GM19397 (cell line): ENCODE measurements at regions not wholly inside any gene's neighbourhood (a gene's known extent, or its start where the extent isn't known, plus 50 kb on each side); places are given as distances from the start of the nearest gene placed in this dataset.
A peak's percentile ranks its signal among the peaks of the same experiment; 100 is the strongest.
"Not testable (repeated sequence)": the region's sequence is repeated elsewhere in the genome, so short reads cannot be mapped to it uniquely, and the experiment has no call there.

Experiments used
- ATAC-seq: cut with Tn5 transposase; IDR thresholded peaks from one replicate; pipeline ENCODE4 v1.9.1; 2021; ENCODE audit warnings: mild to moderate bottlenecking, moderate library complexity; ENCODE audit not compliant: unreplicated experiment

- no peak for ATAC-seq
These were observed 308.2 kb downstream of the PPP1R3A start for GRCh38 chr7:113610572-113610971.

- no peak for ATAC-seq
These were observed 310.0 kb downstream of the PPP1R3A start for GRCh38 chr7:113608782-113609181.

GRCh38 chr7:113606325-113606724 is 312.5 kb downstream of the PPP1R3A start:
- ATAC-seq: no peak

GRCh38 chr7:113600428-113600827 is 318.4 kb downstream of the PPP1R3A start:
- not testable (repeated sequence) for ATAC-seq

GRCh38 chr7:113593455-113593854 is 325.4 kb downstream of the PPP1R3A start:
- ATAC-seq: not testable (repeated sequence)

GRCh38 chr7:113592924-113593323 is 325.9 kb downstream of the PPP1R3A start:
- not testable (repeated sequence) for ATAC-seq

GRCh38 chr7:113582471-113582870 is 336.3 kb downstream of the PPP1R3A start:
- no peak for ATAC-seq

GRCh38 chr7:113563257-113563656 is 355.6 kb downstream of the PPP1R3A start:
- not testable (repeated sequence) for ATAC-seq

- ATAC-seq: no peak
These were observed 356.0 kb downstream of the PPP1R3A start for GRCh38 chr7:113562801-113563200.

- no peak for ATAC-seq
These were observed 356.6 kb downstream of the PPP1R3A start for GRCh38 chr7:113562242-113562641.

- no peak for ATAC-seq
These were observed 357.4 kb downstream of the PPP1R3A start for GRCh38 chr7:113561446-113561845.

GRCh38 chr7:113550966-113551365 is 367.8 kb downstream of the PPP1R3A start:
- no peak for ATAC-seq

GRCh38 chr7:113548561-113548960 is 370.2 kb downstream of the PPP1R3A start:
- ATAC-seq: peak; percentile 28

- peak; percentile 54 for ATAC-seq
These were observed 370.7 kb downstream of the PPP1R3A start for GRCh38 chr7:113548137-113548536.

GRCh38 chr7:113521468-113521867 is 397.3 kb downstream of the PPP1R3A start:
- ATAC-seq: no peak

- no peak for ATAC-seq
These were observed 399.3 kb downstream of the PPP1R3A start for GRCh38 chr7:113519472-113519871.

GRCh38 chr7:113504691-113505090 is 386.3 kb upstream of the SMIM30 start:
- ATAC-seq: no peak

- ATAC-seq: no peak
These were observed 385.8 kb upstream of the SMIM30 start for GRCh38 chr7:113504142-113504541.

- not testable (repeated sequence) for ATAC-seq
These were observed 378.2 kb upstream of the SMIM30 start for GRCh38 chr7:113496586-113496985.

GRCh38 chr7:113494797-113495566 is 376.6 kb upstream of the SMIM30 start:
- not testable (repeated sequence) for ATAC-seq

GRCh38 chr7:113491305-113491704 is 373.0 kb upstream of the SMIM30 start:
- no peak for ATAC-seq

GRCh38 chr7:113487925-113488731 is 369.8 kb upstream of the SMIM30 start:
- no peak for ATAC-seq
